ENCODE measurements at regions not wholly inside any gene's neighbourhood (a gene's known extent, or its start where the extent isn't known, plus 50 kb on each side); places are given as distances from the start of the nearest gene placed in this dataset.

GRCh38 chr3:162103808-162104207 lies 607.2 kb downstream of the OTOL1 start:
- no peak for TF ChIP-seq CTCF (IDR thresholded peaks at IDR 0.05; ENCODE audit: insufficient read depth, low read depth, low read length, missing control alignments)
- DNase-seq (ENCODE audit: low read depth), result no peak

DNA sequence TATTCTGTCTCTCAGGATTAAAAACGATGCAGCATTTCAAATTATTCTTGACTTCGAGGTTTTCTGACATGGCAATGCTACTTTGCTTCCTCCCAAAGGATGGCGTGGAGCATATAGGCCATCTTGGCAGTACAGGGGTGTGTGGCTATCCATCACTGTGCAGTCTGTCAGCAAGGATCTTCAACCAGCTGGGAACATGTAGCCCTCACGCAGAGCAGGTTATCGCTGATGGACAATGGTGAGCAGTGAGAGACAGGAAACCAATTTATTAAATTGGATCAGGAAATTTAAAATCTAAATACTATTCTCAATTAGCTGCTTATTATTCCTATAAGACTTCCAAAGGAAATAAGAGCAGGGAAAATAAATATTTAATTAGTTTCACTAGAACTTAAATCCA lies 615.3 kb downstream of the OTOL1 start:
- no peak for TF ChIP-seq CTCF (IDR thresholded peaks at IDR 0.05; ENCODE audit: insufficient read depth, low read depth, low read length, missing control alignments)
- DNase-seq (ENCODE audit: low read depth), result no peak

More at GRCh38 chr3:162103808-162104207, 607.2 kb downstream of the OTOL1 start:
- H3K4me3 ChIP-seq (ENCODE audit: low read length), result no peak overlapping the region

GRCh38 chr3:162112719-162113118 lies 616.1 kb downstream of the OTOL1 start:
- no peak for DNase-seq (ENCODE audit: low read depth)
- no peak overlapping the region for H3K4me3 ChIP-seq (ENCODE audit: low read length)
- TF ChIP-seq CTCF (IDR thresholded peaks at IDR 0.05; ENCODE audit: insufficient read depth, low read depth, low read length, missing control alignments), result no peak

More for the DNA sequence above, 615.3 kb downstream of the OTOL1 start:
- no peak overlapping the region for H3K4me3 ChIP-seq (ENCODE audit: low read length)

DNA sequence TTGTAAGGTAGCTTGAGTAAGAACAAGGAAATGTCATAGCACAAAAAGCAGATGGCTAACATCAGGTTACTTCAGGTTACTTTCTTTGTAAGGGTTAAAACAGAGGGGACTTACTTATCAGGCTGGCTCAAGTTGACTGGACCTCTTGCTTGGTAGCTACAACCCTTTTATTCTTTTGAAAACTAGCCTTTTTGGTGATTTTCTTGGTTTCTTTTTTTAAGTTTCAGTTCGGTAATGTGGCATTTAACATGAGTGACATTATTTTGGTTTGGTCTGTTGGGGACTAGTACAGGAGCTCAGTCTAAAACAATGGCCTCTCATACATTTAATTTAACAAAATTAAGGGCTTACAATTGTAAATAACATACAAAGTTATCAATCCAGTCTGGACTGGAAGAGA lies 621.4 kb downstream of the OTOL1 start:
- H3K4me3 ChIP-seq (ENCODE audit: low read length), result no peak overlapping the region
- no peak for DNase-seq (ENCODE audit: low read depth)
- no peak for TF ChIP-seq CTCF (IDR thresholded peaks at IDR 0.05; ENCODE audit: insufficient read depth, low read depth, low read length, missing control alignments)

- no peak for DNase-seq (ENCODE audit: low read depth)
- no peak overlapping the region for H3K4me3 ChIP-seq (ENCODE audit: low read length)
- no peak for TF ChIP-seq CTCF (IDR thresholded peaks at IDR 0.05; ENCODE audit: insufficient read depth, low read depth, low read length, missing control alignments)
Observed at GRCh38 chr3:162119651-162120050, 623.0 kb downstream of the OTOL1 start.

DNA sequence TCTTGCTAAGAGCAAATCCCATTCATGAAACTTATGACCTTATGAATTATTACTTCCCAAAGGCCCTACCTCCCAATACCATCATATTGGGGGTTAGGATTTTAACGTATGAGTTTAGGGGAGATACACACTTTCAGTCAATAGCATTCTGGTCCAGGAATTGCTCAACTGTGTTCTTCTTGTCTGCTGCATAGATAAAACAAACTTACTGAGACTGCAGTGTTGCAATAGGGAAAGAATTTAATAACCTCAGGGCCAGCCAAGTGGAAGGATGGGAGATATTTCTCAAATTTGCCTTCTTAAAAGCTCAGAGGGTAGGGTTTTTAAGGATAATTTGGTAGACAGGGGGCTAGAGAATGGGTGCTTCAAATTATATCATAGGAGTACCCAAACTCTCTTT lies 625.8 kb downstream of the OTOL1 start:
- no peak overlapping the region for H3K4me3 ChIP-seq (ENCODE audit: low read length)
- no peak for TF ChIP-seq CTCF (IDR thresholded peaks at IDR 0.05; ENCODE audit: insufficient read depth, low read depth, low read length, missing control alignments)
- DNase-seq (ENCODE audit: low read depth), result peak; percentile 6

GRCh38 chr3:162125790-162126189 lies 629.2 kb downstream of the OTOL1 start:
- no peak for TF ChIP-seq CTCF (IDR thresholded peaks at IDR 0.05; ENCODE audit: insufficient read depth, low read depth, low read length, missing control alignments)

More at GRCh38 chr3:162125790-162126189, 629.2 kb downstream of the OTOL1 start:
- no peak for DNase-seq (ENCODE audit: low read depth)
- no peak overlapping the region for H3K4me3 ChIP-seq (ENCODE audit: low read length)

All from epithelial cell of esophagus (primary cell).